ENCODE measurements at regions not wholly inside any gene's neighbourhood (a gene's known extent, or its start where the extent isn't known, plus 50 kb on each side); places are given as distances from the start of the nearest gene placed in this dataset.

DNA sequence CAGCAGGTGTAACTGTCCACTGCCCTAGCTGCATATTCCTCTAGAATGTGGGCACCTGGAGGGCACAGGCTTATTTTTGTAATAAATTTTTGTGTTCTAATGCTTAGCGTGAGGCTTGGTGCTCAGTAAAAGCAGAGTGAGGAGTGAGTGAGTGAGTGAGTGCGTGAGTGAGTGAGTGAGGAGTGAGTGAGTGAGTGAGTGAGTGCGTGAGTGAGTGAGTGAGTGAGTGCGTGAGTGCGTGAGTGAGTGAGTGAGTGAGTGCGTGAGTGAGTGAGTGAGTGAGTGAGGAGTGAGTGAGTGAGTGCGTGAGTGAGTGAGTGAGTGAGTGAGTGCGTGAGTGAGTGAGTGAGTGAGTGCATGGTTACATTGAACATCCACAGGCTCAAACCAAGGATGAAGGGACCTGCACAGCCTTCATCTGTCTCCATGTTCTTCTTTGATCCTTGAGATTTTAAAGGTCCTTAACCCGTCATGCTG lies 371.5 kb downstream of the MED10 start:
- H3K36me3 ChIP-seq (ENCODE audit: control insufficient read depth in 2 of 2, extremely low read depth in 1 of 2, insufficient read depth in 2 of 2, low read length in 2 of 2) = no peaks in the 10 kb centered on the region
- H4K20me1 ChIP-seq (replicated peaks; ENCODE audit: control insufficient read depth, extremely low read depth, insufficient read depth, low read length) = no peaks in the 10 kb centered on the region
- no peaks in the 10 kb centered on the region for H3K4me1 ChIP-seq (ENCODE audit: control insufficient read depth, extremely low read depth, insufficient read depth, low read length)
- no peaks in the 10 kb centered on the region for H3K9me1 ChIP-seq (replicated peaks; ENCODE audit: control insufficient read depth, extremely low read depth, insufficient read depth, low read length)
- no peak for DNase-seq (ENCODE audit: low read depth, low spot score)
- no peak overlapping the region for H3K4me2 ChIP-seq (ENCODE audit: insufficient read depth, low read length)
- no peak overlapping the region for H2AFZ ChIP-seq (ENCODE audit: low read depth, low read length)
- no peak overlapping the region for H3K27ac ChIP-seq (ENCODE audit: insufficient read depth, low read depth, low read length)
- TF ChIP-seq, protein P1, sequence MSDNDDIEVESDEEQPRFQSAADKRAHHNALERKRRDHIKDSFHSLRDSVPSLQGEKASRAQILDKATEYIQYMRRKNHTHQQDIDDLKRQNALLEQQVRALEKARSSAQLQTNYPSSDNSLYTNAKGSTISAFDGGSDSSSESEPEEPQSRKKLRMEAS (IDR thresholded peaks at IDR 0.05; ENCODE audit: insufficient read depth, insufficient read length) = no peak
- no peak for TF ChIP-seq POLR2AphosphoS5 (IDR thresholded peaks at IDR 0.05; ENCODE audit: insufficient read depth, low read depth, low read length)
- no peak for TF ChIP-seq JUN (IDR thresholded peaks at IDR 0.05; ENCODE audit: borderline replicate concordance, insufficient read depth, insufficient read length, low read depth)
- TF ChIP-seq EZH2 (IDR thresholded peaks at IDR 0.05; ENCODE audit: borderline replicate concordance, low read depth, low read length, severe bottlenecking) = no peak
- no peak for TF ChIP-seq POLR2A (IDR thresholded peaks at IDR 0.05; ENCODE audit: low read depth, low read length)
- TF ChIP-seq, protein P2, sequence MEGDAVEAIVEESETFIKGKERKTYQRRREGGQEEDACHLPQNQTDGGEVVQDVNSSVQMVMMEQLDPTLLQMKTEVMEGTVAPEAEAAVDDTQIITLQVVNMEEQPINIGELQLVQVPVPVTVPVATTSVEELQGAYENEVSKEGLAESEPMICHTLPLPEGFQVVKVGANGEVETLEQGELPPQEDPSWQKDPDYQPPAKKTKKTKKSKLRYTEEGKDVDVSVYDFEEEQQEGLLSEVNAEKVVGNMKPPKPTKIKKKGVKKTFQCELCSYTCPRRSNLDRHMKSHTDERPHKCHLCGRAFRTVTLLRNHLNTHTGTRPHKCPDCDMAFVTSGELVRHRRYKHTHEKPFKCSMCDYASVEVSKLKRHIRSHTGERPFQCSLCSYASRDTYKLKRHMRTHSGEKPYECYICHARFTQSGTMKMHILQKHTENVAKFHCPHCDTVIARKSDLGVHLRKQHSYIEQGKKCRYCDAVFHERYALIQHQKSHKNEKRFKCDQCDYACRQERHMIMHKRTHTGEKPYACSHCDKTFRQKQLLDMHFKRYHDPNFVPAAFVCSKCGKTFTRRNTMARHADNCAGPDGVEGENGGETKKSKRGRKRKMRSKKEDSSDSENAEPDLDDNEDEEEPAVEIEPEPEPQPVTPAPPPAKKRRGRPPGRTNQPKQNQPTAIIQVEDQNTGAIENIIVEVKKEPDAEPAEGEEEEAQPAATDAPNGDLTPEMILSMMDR (IDR thresholded peaks at IDR 0.05; ENCODE audit: extremely low read depth in 1 of 2, insufficient read depth in 1 of 2, low read depth in 1 of 2, low read length in 2 of 2) = no peak
- TF ChIP-seq GATA2 (IDR thresholded peaks at IDR 0.05; ENCODE audit: insufficient read depth, insufficient read length, low read depth, low read length) = no peak
- no peak for TF ChIP-seq MYC (IDR thresholded peaks at IDR 0.05; ENCODE audit: low read depth, low read length)
- TF ChIP-seq FOS (IDR thresholded peaks at IDR 0.05; ENCODE audit: borderline replicate concordance, insufficient read depth, low read length) = no peak
- POLR2A ChIA-PET = no interaction called here
- intact Hi-C loops (cut with micrococcal nuclease) (no loop called here), dilution Hi-C loops (cut with MboI; ENCODE audit: extremely low pct_ligation_motif_present, low sequenced_read_pairs) (no loop called here)
- FAIRE-seq = no peak
- H3K27me3 ChIP-seq (ENCODE audit: control insufficient read depth in 2 of 2, insufficient read depth in 2 of 2, low read length in 2 of 2) = no peaks in the 10 kb centered on the region
- CTCF ChIA-PET = no interaction called here
- H3K9me3 ChIP-seq (replicated peaks; ENCODE audit: control insufficient read depth, insufficient read depth, low read length) = peaks cover 2% of the 10 kb centered on the region
- H3K9ac ChIP-seq (replicated peaks; ENCODE audit: extremely low read depth, insufficient read depth, low read length) = no peak overlapping the region
- BruUV-seq (replicated peaks) = no TSS peak
- H3K79me2 ChIP-seq (ENCODE audit: control insufficient read depth, insufficient read depth, low read length) = no peaks in the 10 kb centered on the region
- H3K4me3 ChIP-seq (replicated peaks in 1 of 3; ENCODE audit: insufficient read depth in 1 of 3, low read depth in 1 of 3, low read length in 3 of 3) = no peak overlapping the region
